ENCODE measurements at regions not wholly inside any gene's neighbourhood (a gene's known extent, or its start where the extent isn't known, plus 50 kb on each side); places are given as distances from the start of the nearest gene placed in this dataset.
"Not testable (repeated sequence)": the region's sequence is repeated elsewhere in the genome, so short reads cannot be mapped to it uniquely, and the experiment has no call there.

DNA sequence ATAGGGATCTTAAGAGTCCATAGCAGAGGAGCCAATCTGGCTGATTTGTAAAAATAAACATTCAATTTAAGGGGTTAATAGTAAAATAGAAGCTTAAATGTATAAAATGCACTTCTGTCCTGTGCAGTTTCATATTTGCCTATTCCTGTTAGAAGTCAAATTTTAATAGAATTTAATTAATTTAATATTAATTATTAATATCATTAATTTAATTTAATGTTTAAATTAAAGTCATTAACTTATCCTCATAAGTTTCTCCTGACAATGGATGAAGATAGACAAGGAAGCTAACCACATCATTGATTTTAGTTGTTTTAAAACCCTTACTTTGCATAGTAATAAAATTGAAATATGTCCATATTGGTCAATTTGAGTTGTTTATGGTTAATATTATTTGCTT lies 1096.2 kb upstream of the EPHA6 start:
- no peak for DNase-seq

- no peak for DNase-seq
These were observed 1094.9 kb upstream of the EPHA6 start for GRCh38 chr3:95719481-95719880.

DNA sequence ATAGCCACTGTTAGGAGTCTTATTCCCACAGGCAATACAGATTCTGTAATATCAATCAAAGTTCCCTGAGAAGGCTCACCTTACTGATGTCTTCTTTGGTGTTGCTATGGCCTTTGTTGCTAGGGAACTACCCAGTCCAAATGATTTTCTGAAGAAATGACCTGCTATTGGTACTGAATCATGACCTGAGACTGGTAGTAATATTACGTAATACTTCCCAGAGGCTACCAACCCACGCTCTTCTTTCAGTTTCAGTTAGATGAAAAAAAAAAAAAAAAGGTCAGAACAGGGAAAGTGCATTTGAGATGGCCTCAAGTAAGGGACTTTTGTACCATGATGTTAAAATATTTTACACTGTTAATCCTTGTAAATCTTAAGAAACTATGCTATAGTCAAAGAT lies 1092.5 kb upstream of the EPHA6 start:
- DNase-seq = no peak

GRCh38 chr3:95725770-95726169 lies 1088.6 kb upstream of the EPHA6 start:
- DNase-seq = no peak

GRCh38 chr3:95731753-95732152 lies 1082.6 kb upstream of the EPHA6 start:
- DNase-seq = no peak

- no peak for DNase-seq
These were observed 1081.1 kb upstream of the EPHA6 start for GRCh38 chr3:95733336-95733735.

DNA sequence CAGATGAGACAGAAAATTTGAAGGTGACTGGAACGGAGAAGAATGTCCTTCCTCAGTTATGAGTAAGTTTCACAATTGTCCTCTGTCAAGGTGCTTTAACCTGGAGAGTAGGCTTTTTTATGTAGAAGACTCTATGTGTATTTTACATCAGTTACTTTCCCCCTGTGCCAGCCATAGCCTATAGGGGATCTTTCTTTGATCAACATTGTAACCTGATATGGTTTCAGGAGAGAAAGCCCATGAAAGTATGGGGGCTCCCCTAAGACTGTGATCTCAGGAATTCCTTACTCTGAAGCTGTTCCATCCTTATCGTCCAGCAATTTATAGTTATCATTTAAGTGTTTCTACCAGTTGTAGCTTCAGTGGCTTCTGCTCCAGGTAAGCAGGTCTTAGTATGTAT lies 1076.3 kb upstream of the EPHA6 start:
- DNase-seq = no peak

- DNase-seq = not testable (repeated sequence)
These were observed 1069.5 kb upstream of the EPHA6 start for GRCh38 chr3:95744896-95745295.

GRCh38 chr3:95750097-95750496 lies 1064.3 kb upstream of the EPHA6 start:
- DNase-seq = no peak

GRCh38 chr3:95751509-95751908 lies 1062.9 kb upstream of the EPHA6 start:
- no peak for DNase-seq

GRCh38 chr3:95752199-95752598 lies 1062.2 kb upstream of the EPHA6 start:
- no peak for DNase-seq

- DNase-seq = no peak
These were observed 1055.7 kb upstream of the EPHA6 start for GRCh38 chr3:95758707-95759106.

GRCh38 chr3:95759614-95760301 lies 1054.6 kb upstream of the EPHA6 start:
- no peak for DNase-seq

DNA sequence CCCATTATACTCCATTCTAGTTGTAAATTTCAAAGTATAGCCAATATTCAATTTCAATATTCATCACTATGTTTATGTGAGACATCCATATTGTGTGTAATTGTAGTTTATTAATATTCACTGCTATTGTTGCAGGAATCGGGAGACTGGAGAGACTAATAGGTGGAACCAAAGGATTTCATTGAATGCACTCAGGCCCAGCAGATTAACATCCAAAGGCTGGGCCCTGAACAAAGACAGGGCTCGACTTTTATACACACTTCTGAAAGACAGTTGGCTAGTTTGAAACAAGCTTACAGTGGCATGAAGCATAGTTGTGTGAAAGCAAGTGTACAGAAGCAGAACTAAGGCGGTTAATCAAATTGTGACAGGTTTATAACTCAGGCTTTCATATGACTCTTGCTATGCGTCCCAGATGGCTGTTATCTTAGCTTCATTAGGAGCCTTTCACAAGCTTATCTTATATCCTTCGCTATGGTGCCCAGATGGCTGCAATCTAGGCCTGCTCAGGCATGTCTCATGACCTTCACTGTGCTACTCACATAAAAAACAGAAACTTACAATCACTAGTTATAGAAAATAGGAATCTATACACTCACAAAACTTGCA lies 1038.8 kb upstream of the EPHA6 start:
- no peak for DNase-seq

DNA sequence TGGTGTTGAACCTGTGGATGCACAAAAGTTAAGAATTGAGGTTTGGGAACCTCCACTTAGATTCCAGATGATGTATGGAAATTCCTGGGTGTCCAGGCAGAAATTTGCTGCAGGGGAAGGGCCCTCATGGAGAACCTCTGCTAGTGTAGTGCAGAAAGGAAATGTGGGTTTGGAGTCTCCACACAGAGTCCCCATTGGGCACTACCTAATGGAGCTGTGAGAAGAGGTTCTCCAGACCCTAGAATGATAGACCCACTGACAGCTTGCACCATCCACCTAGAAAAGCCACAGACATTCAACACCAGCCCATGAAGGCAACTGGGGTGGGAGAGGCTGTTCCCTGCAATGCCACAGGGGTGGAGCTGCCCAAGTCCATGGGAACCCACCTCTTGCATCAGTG lies 1032.8 kb upstream of the EPHA6 start:
- DNase-seq = no peak

GRCh38 chr3:95789111-95789510 lies 1025.3 kb upstream of the EPHA6 start:
- no peak for DNase-seq

- DNase-seq = no peak
These were observed 1017.3 kb upstream of the EPHA6 start for GRCh38 chr3:95797081-95797480.

- no peak for DNase-seq
These were observed 1015.8 kb upstream of the EPHA6 start for GRCh38 chr3:95798628-95799027.

DNA sequence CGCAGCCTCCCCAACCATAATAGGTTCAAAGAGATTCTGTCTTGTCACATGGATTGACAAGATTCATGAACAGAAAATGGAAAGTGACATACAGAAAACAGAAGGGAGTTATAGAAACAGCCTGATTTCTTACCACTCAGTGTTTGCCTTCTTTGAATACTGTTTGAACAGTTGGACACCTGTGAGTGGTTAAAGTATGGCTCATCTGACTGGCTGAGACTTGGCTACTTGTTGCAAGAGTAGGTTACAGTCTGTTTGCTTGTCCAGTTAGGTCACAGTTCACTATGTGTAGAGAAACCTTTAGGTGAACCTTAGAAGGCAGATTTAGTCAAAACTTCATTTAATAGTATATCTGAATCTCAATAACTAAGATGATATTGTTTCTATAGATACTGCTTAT lies 1003.9 kb upstream of the EPHA6 start:
- DNase-seq = no peak

DNA sequence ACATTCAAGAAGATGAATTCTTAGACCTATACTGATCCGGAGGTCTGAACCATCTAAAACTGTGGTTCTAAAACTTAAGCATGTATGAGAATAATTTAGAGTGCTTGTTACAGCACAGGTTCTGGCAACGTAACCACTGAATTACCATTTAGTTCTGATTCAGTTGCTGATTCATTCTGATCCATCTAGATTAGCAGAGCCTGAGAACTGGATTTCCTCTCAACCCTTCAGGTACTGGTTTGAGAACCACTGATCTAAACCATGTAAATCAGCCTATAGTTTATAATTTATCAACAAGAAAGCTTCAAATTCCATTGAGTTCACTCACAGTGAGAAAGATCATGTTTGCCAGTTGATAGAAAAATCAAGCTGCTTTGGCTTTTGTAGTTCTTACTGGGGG lies 1001.1 kb upstream of the EPHA6 start:
- no peak for DNase-seq

GRCh38 chr3:95815828-95816227 lies 998.6 kb upstream of the EPHA6 start:
- DNase-seq = no peak

DNA sequence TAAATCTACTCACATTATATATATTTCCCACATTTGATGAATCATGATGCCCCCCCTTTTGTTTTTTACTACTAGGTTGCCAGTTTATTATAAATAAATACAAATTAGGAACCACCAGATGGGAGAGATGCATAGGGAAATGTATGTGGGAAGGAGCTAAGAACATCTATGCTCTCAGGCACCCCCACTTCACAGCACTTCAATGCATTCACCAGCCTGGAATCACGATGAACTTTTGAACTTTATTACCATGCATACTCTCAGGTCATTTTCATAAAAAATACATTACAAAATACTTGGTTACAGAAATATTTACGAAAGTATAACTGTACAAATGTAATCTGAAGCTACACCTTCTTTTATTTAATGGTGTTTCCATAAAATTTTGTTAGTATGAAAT lies 988.0 kb upstream of the EPHA6 start:
- DNase-seq = no peak

GRCh38 chr3:95832146-95832545 lies 982.2 kb upstream of the EPHA6 start:
- DNase-seq = no peak

- DNase-seq = not testable (repeated sequence)
These were observed 953.8 kb upstream of the EPHA6 start for GRCh38 chr3:95860628-95861027.

DNA sequence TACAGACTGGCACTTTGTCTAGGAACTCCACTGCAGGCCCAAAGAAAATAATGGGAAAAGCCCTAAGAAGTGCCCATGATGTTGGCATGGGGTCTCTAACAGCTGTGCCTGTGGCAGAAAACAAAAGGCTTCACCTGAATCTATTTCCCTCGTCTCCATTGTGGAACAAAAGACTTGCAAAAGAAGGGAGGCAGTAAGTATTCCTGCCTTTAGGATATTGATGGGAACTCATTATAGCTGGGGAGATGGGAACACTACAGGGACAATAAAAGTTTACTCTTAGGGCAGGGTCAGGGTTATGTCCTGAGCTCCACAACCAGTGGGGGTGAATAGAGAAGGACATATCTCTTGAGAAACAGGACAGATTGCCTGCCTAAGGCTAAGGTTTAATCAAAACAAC lies 930.6 kb upstream of the EPHA6 start:
- DNase-seq = no peak
